ENCODE measurements at regions not wholly inside any gene's neighbourhood (a gene's known extent, or its start where the extent isn't known, plus 50 kb on each side); places are given as distances from the start of the nearest gene placed in this dataset.

GRCh38 chr2:155157065-155157464 lies 458.6 kb downstream of the KCNJ3 start:
- DNase-seq (ENCODE audit: unreplicated experiment) = no peak
- H3K27me3 Mint-ChIP-seq (ENCODE audit: insufficient read depth, unreplicated experiment) = peaks cover 48% of the 10 kb centered on the region
- H3K27ac Mint-ChIP-seq (ENCODE audit: low read depth, unreplicated experiment) = no peak overlapping the region
- H3K9me3 Mint-ChIP-seq (ENCODE audit: unreplicated experiment) = no peaks in the 10 kb centered on the region
- intact Hi-C loops (cut with micrococcal nuclease) = no loop called here
- BruUV-seq (replicated peaks) = no TSS peak
- ChIA-PET POLR2A (no interaction called here), CTCF (interaction anchor here (1.2 kb wide), 1 partner anchor 8 kb away, joined by 3 read pairs; no protein-coding TSS in a partner anchor)
- no peak overlapping the region for H3K4me3 Mint-ChIP-seq (ENCODE audit: unreplicated experiment)
- no peak for TF ChIP-seq CTCF (IDR thresholded peaks at IDR 0.05; ENCODE audit: unreplicated experiment)
- no peaks in the 10 kb centered on the region for H3K36me3 Mint-ChIP-seq (ENCODE audit: insufficient read depth, unreplicated experiment)
- no peaks in the 10 kb centered on the region for H3K4me1 Mint-ChIP-seq (ENCODE audit: insufficient read depth, unreplicated experiment)

GRCh38 chr2:155151945-155152344 lies 453.4 kb downstream of the KCNJ3 start:
- no peaks in the 10 kb centered on the region for H3K4me1 Mint-ChIP-seq (ENCODE audit: insufficient read depth, unreplicated experiment)
- no peaks in the 10 kb centered on the region for H3K36me3 Mint-ChIP-seq (ENCODE audit: insufficient read depth, unreplicated experiment)
- no peak for DNase-seq (ENCODE audit: unreplicated experiment)
- intact Hi-C loops (cut with micrococcal nuclease) = no loop called here
- no peak for TF ChIP-seq CTCF (IDR thresholded peaks at IDR 0.05; ENCODE audit: unreplicated experiment)
- H3K4me3 Mint-ChIP-seq (ENCODE audit: unreplicated experiment) = no peak overlapping the region
- H3K9me3 Mint-ChIP-seq (ENCODE audit: unreplicated experiment) = no peaks in the 10 kb centered on the region
- CTCF ChIA-PET = interaction anchor here (0.6 to 1.4 kb wide), 2 partner anchors 11 to 151 kb away, joined by 3 to 5 read pairs; no protein-coding TSS in a partner anchor
- no TSS peak for BruUV-seq (replicated peaks)
- POLR2A ChIA-PET = no interaction called here
- no peak overlapping the region for H3K27ac Mint-ChIP-seq (ENCODE audit: low read depth, unreplicated experiment)
- peaks cover 52% of the 10 kb centered on the region for H3K27me3 Mint-ChIP-seq (ENCODE audit: insufficient read depth, unreplicated experiment)

- no peaks in the 10 kb centered on the region for H3K9me3 Mint-ChIP-seq (ENCODE audit: unreplicated experiment)
- TF ChIP-seq CTCF (IDR thresholded peaks at IDR 0.05; ENCODE audit: unreplicated experiment) = no peak
- DNase-seq (ENCODE audit: unreplicated experiment) = no peak
- no peaks in the 10 kb centered on the region for H3K4me1 Mint-ChIP-seq (ENCODE audit: insufficient read depth, unreplicated experiment)
- no peak overlapping the region for H3K4me3 Mint-ChIP-seq (ENCODE audit: unreplicated experiment)
- POLR2A ChIA-PET = no interaction called here
- no peak overlapping the region for H3K27ac Mint-ChIP-seq (ENCODE audit: low read depth, unreplicated experiment)
- H3K27me3 Mint-ChIP-seq (ENCODE audit: insufficient read depth, unreplicated experiment) = peaks cover 49% of the 10 kb centered on the region
- H3K36me3 Mint-ChIP-seq (ENCODE audit: insufficient read depth, unreplicated experiment) = no peaks in the 10 kb centered on the region
- intact Hi-C loops (cut with micrococcal nuclease) = no loop called here
- BruUV-seq (replicated peaks) = no TSS peak
- CTCF ChIA-PET = interaction anchor here (0.6 kb wide), 1 partner anchor 151 kb away, joined by 3 read pairs; no protein-coding TSS in a partner anchor
Observed at GRCh38 chr2:155151472-155151871, 453.0 kb downstream of the KCNJ3 start.

- Mint-ChIP-seq H3K4me3 (ENCODE audit: unreplicated experiment) (no peak overlapping the region), H3K9me3 (ENCODE audit: unreplicated experiment) (no peaks in the 10 kb centered on the region), H3K36me3 (ENCODE audit: insufficient read depth, unreplicated experiment) (no peaks in the 10 kb centered on the region), H3K27ac (ENCODE audit: low read depth, unreplicated experiment) (no peak overlapping the region), H3K27me3 (ENCODE audit: insufficient read depth, unreplicated experiment) (peaks cover 42% of the 10 kb centered on the region), H3K4me1 (ENCODE audit: insufficient read depth, unreplicated experiment) (no peaks in the 10 kb centered on the region)
- CTCF ChIA-PET = interaction anchor here (0.6 to 0.7 kb wide), 2 partner anchors 172 to 1050 kb away, joined by 3 read pairs; no protein-coding TSS in a partner anchor
- intact Hi-C loops (cut with micrococcal nuclease) = no loop called here
- DNase-seq (ENCODE audit: unreplicated experiment) = no peak
- POLR2A ChIA-PET = no interaction called here
- TF ChIP-seq CTCF (IDR thresholded peaks at IDR 0.05; ENCODE audit: unreplicated experiment) = no peak
- no TSS peak for BruUV-seq (replicated peaks)
Observed at GRCh38 chr2:155145758-155146229, 447.3 kb downstream of the KCNJ3 start.

All from MCF 10A (cell line).